WI38 (cell line): ENCODE measurements at regions not wholly inside any gene's neighbourhood (a gene's known extent, or its start where the extent isn't known, plus 50 kb on each side); places are given as distances from the start of the nearest gene placed in this dataset.

Experiments
- H3K4me3 ChIP-seq: 2 replicates; pipeline ENCODE4 v1.5.1; 2011; ENCODE audit warnings: low read depth, mild to moderate bottlenecking, control low read depth, low read length
- CTCF ChIP-seq: IDR thresholded peaks from 2 replicates; pipeline ENCODE4 v1.5.1; 2012; ENCODE audit warnings: low read depth, mild to moderate bottlenecking, control low read depth, low read length

- no peak for TF ChIP-seq CTCF
- H3K4me3 ChIP-seq, result no peak overlapping the region
These were observed 477.1 kb downstream of the DTHD1 start for GRCh38 chr4:36758312-36759178.

- H3K4me3 ChIP-seq, result no peak overlapping the region
- no peak for TF ChIP-seq CTCF
These were observed 480.2 kb downstream of the DTHD1 start for GRCh38 chr4:36761607-36762006.

- H3K4me3 ChIP-seq, result no peak overlapping the region
These were observed 480.7 kb upstream of the NWD2 start for GRCh38 chr4:36763814-36764213.

DNA sequence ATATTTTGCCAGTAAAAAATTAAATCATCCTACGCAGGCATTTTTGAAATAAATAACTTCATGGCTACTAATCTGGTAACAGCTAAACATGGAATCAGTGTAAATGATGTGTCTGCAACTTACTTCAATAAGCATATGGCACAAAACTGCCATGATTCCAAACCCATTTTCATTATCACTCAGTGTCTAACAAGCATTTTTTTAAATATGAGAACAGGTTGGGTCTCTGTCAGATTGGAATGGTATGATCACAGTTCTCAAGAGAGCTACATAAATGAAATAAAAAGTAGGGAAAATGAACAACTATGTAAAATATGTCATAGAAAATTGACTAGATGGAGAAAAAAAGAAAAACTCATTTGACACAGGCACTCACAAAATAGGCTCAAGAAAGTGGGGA, 476.9 kb upstream of the NWD2 start:
- TF ChIP-seq CTCF, result no peak
- no peak overlapping the region for H3K4me3 ChIP-seq

More at GRCh38 chr4:36763814-36764213, 480.7 kb upstream of the NWD2 start:
- TF ChIP-seq CTCF, result no peak

GRCh38 chr4:36771411-36772153, 473.0 kb upstream of the NWD2 start:
- H3K4me3 ChIP-seq, result no peak overlapping the region
- TF ChIP-seq CTCF, result no peak

DNA sequence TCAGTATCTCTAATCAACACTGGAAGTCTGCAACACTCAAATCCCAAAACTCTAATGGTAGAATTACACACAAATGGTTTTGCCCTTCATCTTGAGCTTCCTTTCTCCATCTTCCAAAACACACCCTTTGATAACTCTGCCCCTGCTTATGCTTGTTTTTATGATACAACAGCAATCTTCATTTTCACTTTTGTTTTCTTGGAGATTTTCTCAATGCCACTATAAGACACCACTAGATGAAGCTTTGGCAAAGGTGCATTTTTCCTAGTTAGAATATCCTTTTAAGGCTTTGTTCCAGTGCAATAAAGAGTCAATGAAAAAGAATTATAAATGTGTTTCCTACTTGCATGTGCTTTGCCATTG, 472.4 kb upstream of the NWD2 start:
- TF ChIP-seq CTCF, result no peak
- no peak overlapping the region for H3K4me3 ChIP-seq

- no peak for TF ChIP-seq CTCF
- H3K4me3 ChIP-seq, result no peak overlapping the region
These were observed 471.1 kb upstream of the NWD2 start for GRCh38 chr4:36773467-36773866.
